ENCODE measurements at regions not wholly inside any gene's neighbourhood (a gene's known extent, or its start where the extent isn't known, plus 50 kb on each side); places are given as distances from the start of the nearest gene placed in this dataset.

GRCh38 chr22:47610281-47610680, 847.8 kb downstream of the TBC1D22A start:
- no peak for TF ChIP-seq CTCF (IDR thresholded peaks at IDR 0.05)
- no peak for TF ChIP-seq POLR2A (IDR thresholded peaks at IDR 0.05)

All from adrenal gland (tissue), 5 donors.